H1 (cell line): ENCODE measurements at regions not wholly inside any gene's neighbourhood (a gene's known extent, or its start where the extent isn't known, plus 50 kb on each side); places are given as distances from the start of the nearest gene placed in this dataset.

Experiments
- CTCF ChIA-PET: fragments of 300-600 bp; sonication (Branson Sonifier 250); formaldehyde crosslinking; loops from one replicate; lab custom pipeline; 2021; ENCODE audit not compliant: partially characterized antibody; lab: Charles Lee
- POLR2A ChIA-PET: fragments of 300-600 bp; sonication (Branson Sonifier 250); formaldehyde crosslinking; loops from one replicate; lab custom pipeline; 2021; ENCODE audit warnings: inconsistent platforms; ENCODE audit not compliant: partially characterized antibody; lab: Charles Lee
- DNase-seq, 2 experiments: peaks; one replicate each; pipeline versions ENCODE4 v3.0.0 to v3.0.0-alpha.2; 2010 to 2022; ENCODE audit warnings: low spot score in 2 of 2, low read depth in 1 of 2, mixed read lengths in 1 of 2
- FAIRE-seq: peaks from 2 replicates; lab custom pipeline; 2011; peaks lifted over from hg19 to GRCh38; lab: Jason Lieb, UNC
- H2AFZ ChIP-seq: 2 replicates; pipeline ENCODE4 v1.8.1; 2012; ENCODE audit warnings: low read length, inconsistent platforms
- H2AK5ac ChIP-seq: 2 replicates; pipeline ENCODE4 v1.6.1; 2013; ENCODE audit warnings: low read depth, low read length
- H2BK120ac ChIP-seq: replicated peaks from 2 replicates; pipeline ENCODE3; 2013; ENCODE audit warnings: low read depth, low read length, inconsistent platforms
- H2BK12ac ChIP-seq: 2 replicates; pipeline ENCODE4 v1.6.1; 2013; ENCODE audit warnings: low read depth, low read length
- H2BK15ac ChIP-seq: 2 replicates; pipeline ENCODE4 v1.6.1; 2013; ENCODE audit warnings: low read length
- H2BK20ac ChIP-seq: 2 replicates; pipeline ENCODE4 v1.6.1; 2013; ENCODE audit warnings: low read length
- H2BK5ac ChIP-seq: 2 replicates; pipeline ENCODE4 v1.6.1; 2013; ENCODE audit warnings: low read depth, low read length
- H3K14ac ChIP-seq: 2 replicates; pipeline ENCODE4 v1.6.1; 2013; ENCODE audit warnings: inconsistent platforms; ENCODE audit not compliant: insufficient read length
- H3K18ac ChIP-seq: 2 replicates; pipeline ENCODE4 v1.6.1; 2013; ENCODE audit warnings: low read length; ENCODE audit errors: extremely low read depth
- H3K23ac ChIP-seq: 2 replicates; pipeline ENCODE4 v1.6.1; 2013; ENCODE audit warnings: inconsistent platforms; ENCODE audit not compliant: insufficient read length
- H3K23me2 ChIP-seq: 2 replicates; pipeline ENCODE4 v1.6.1; 2013; ENCODE audit warnings: low read depth, low read length
- H3K27ac ChIP-seq: 2 replicates; pipeline ENCODE4 v1.6.1; 2011; ENCODE audit warnings: low read depth, low read length, inconsistent platforms
- H3K27me3 ChIP-seq, 4 experiments: replicated peaks in 1 of 4; 1 replicate in 1 of 4; 2 replicates in 3 of 4; pipeline versions ENCODE4 v1.6.1 to v1.8.1; 2011 to 2013; ENCODE audit warnings: low read length in 3 of 4, mild to moderate bottlenecking in 3 of 4, inconsistent platforms in 2 of 4, mixed read lengths in 2 of 4, moderate library complexity in 1 of 4; ENCODE audit not compliant: control insufficient read depth in 3 of 4, insufficient read depth in 3 of 4; ENCODE audit errors: extremely low read depth in 1 of 4
- H3K36me3 ChIP-seq, 4 experiments: 2 replicates each; pipeline versions ENCODE4 v1.6.1 to v1.8.1; 2011 to 2013; ENCODE audit warnings: mild to moderate bottlenecking in 4 of 4, low read length in 3 of 4, moderate library complexity in 2 of 4, control low read depth in 1 of 4, inconsistent platforms in 1 of 4; ENCODE audit not compliant: insufficient read depth in 4 of 4, control insufficient read depth in 2 of 4
- H3K4ac ChIP-seq: replicated peaks from 2 replicates; pipeline ENCODE3; 2013; ENCODE audit warnings: low read length, low read depth, mixed read lengths, inconsistent platforms; ENCODE audit not compliant: insufficient read length
- H3K4me1 ChIP-seq, 4 experiments: replicated peaks in 1 of 4; 1 replicate in 1 of 4; 2 replicates in 3 of 4; pipeline versions ENCODE4 v1.6.1 to v1.8.1; 2011 to 2013; ENCODE audit warnings: low read length in 3 of 4, inconsistent platforms in 2 of 4, mixed read lengths in 1 of 4; ENCODE audit not compliant: insufficient read depth in 4 of 4, control insufficient read depth in 3 of 4
- H3K4me2 ChIP-seq, 2 experiments: 2 replicates each; pipeline versions ENCODE4 v1.6.1 to v1.8.1; 2011 to 2013; ENCODE audit warnings: low read depth in 2 of 2, low read length in 2 of 2, control low read depth in 1 of 2, inconsistent platforms in 1 of 2, mild to moderate bottlenecking in 1 of 2; ENCODE audit not compliant: insufficient read depth in 1 of 2
- H3K4me3 ChIP-seq, 4 experiments: fragments of 200-600, 300-600 bp in 1 of 4; sonication (generic), shearing (Covaris generic), sonication (Bioruptor Twin) in 1 of 4; 2 replicates each; pipeline versions ENCODE4 v1.5.1 to v1.8.1; 2011 to 2016; ENCODE audit warnings: low read length in 4 of 4, low read depth in 3 of 4, control low read depth in 2 of 4, inconsistent platforms in 2 of 4, mild to moderate bottlenecking in 2 of 4, mixed read lengths in 1 of 4, moderate library complexity in 1 of 4; ENCODE audit not compliant: insufficient read depth in 2 of 4; ENCODE audit errors: extremely low read depth in 1 of 4
- H3K56ac ChIP-seq: replicated peaks from 2 replicates; pipeline ENCODE3; 2013; ENCODE audit warnings: low read depth, mild to moderate bottlenecking, mixed read lengths, low read length, inconsistent platforms; ENCODE audit not compliant: insufficient read length
- H3K79me1 ChIP-seq: 2 replicates; pipeline ENCODE4 v1.6.1; 2013; ENCODE audit warnings: low read depth, low read length, control low read depth
- H3K79me2 ChIP-seq, 2 experiments: 2 replicates each; pipeline versions ENCODE4 v1.6.1 to v1.8.1; 2012 to 2013; ENCODE audit warnings: low read length in 2 of 2, mild to moderate bottlenecking in 2 of 2, inconsistent platforms in 1 of 2; ENCODE audit not compliant: insufficient read depth in 2 of 2, control insufficient read depth in 1 of 2
- H3K9ac ChIP-seq, 4 experiments: replicated peaks in 1 of 4; 1 replicate in 1 of 4; 2 replicates in 3 of 4; pipeline versions ENCODE4 v1.6.1 to v1.8.1; 2011 to 2013; ENCODE audit warnings: low read depth in 3 of 4, low read length in 3 of 4, control low read depth in 2 of 4, mild to moderate bottlenecking in 2 of 4, moderate library complexity in 2 of 4, inconsistent platforms in 1 of 4; ENCODE audit errors: extremely low read depth in 1 of 4
- H3K9me3 ChIP-seq, 2 experiments: 2 replicates each; pipeline versions ENCODE4 v1.6.1 to v1.8.1; 2012 to 2013; ENCODE audit warnings: mild to moderate bottlenecking in 2 of 2, moderate library complexity in 2 of 2, control low read depth in 1 of 2, inconsistent platforms in 1 of 2, low read depth in 1 of 2, low read length in 1 of 2, mixed read lengths in 1 of 2; ENCODE audit not compliant: insufficient read depth in 2 of 2
- H4K20me1 ChIP-seq, 2 experiments: replicated peaks in 1 of 2; 2 replicates each; pipeline versions ENCODE3 to v1.8.1; 2011 to 2013; ENCODE audit warnings: inconsistent platforms in 2 of 2, low read length in 2 of 2, mild to moderate bottlenecking in 1 of 2; ENCODE audit not compliant: insufficient read depth in 2 of 2, control insufficient read depth in 1 of 2
- H4K5ac ChIP-seq: 2 replicates; pipeline ENCODE4 v1.6.1; 2013; ENCODE audit warnings: low read length, low read depth, mixed read lengths, inconsistent platforms; ENCODE audit not compliant: insufficient read length
- H4K8ac ChIP-seq: 2 replicates; pipeline ENCODE4 v1.8.0; 2013; ENCODE audit warnings: mild to moderate bottlenecking, moderate library complexity, low read length, inconsistent platforms; ENCODE audit not compliant: insufficient read depth; ENCODE audit errors: extremely low read depth
- H4K91ac ChIP-seq: replicated peaks from 2 replicates; pipeline ENCODE3; 2013; ENCODE audit warnings: low read length, mixed read lengths, inconsistent platforms; ENCODE audit not compliant: insufficient read length
- CHD1 ChIP-seq: IDR thresholded peaks from 2 replicates; pipeline ENCODE4 v1.6.1; 2012; ENCODE audit warnings: low read depth, low read length, improper control_type of control experiment
- HDAC6 ChIP-seq: IDR thresholded peaks from one replicate; pipeline ENCODE4 v1.7.1; 2012; ENCODE audit warnings: low read depth, mild to moderate bottlenecking, inconsistent platforms, low read length, moderate library complexity
- KDM5A ChIP-seq: fragments of 200-600 bp; IDR thresholded peaks from 2 replicates; pipeline ENCODE4 v1.7.1; 2012; ENCODE audit warnings: mild to moderate bottlenecking, low read length, inconsistent platforms, mixed read lengths
- NRF1 ChIP-seq: IDR thresholded peaks from 2 replicates; pipeline ENCODE4 v1.6.1; 2011; ENCODE audit warnings: mild to moderate bottlenecking, low read depth, low read length, improper control_type of control experiment
- RNF2 ChIP-seq: fragments of 200-900, 300-1000 bp; sonication (generic); IDR thresholded peaks from 2 replicates; pipeline ENCODE4 v1.7.1; 2016; ENCODE audit warnings: borderline replicate concordance, low read depth, mild to moderate bottlenecking, antibody characterized with exemption, low read length; ENCODE audit not compliant: poor library complexity, severe bottlenecking; ENCODE audit errors: missing control alignments
- SAP30 ChIP-seq: fragments of 300-600 bp; sonication (generic); IDR thresholded peaks from 2 replicates; pipeline ENCODE4 v1.7.1; 2012; ENCODE audit warnings: low read length, moderate library complexity, mild to moderate bottlenecking, inconsistent platforms; ENCODE audit not compliant: insufficient read depth, insufficient replicate concordance
- TEAD4 ChIP-seq: IDR thresholded peaks from 2 replicates; pipeline ENCODE4 v1.6.1; 2012; ENCODE audit warnings: low read depth, low read length, inconsistent platforms, mixed read lengths
- WGBS, 2 experiments: shearing (Covaris generic) in 1 of 2; methylation state at CpG; one replicate each; pipeline versions ENCODE4 v1.1.6 to v1.1.7; 2013 to 2015; ENCODE audit warnings: low lambda C conversion rate in 2 of 2, mixed read lengths in 2 of 2, inconsistent platforms in 1 of 2, low coverage in 1 of 2, missing lambda C conversion rate in 1 of 2; ENCODE audit not compliant: insufficient replicate concordance in 2 of 2, insufficient coverage in 1 of 2, insufficient read length in 1 of 2; ENCODE audit errors: extremely low coverage in 1 of 2, missing lambda C conversion rate in 1 of 2; 5-methylcytosine and 5-hydroxymethylcytosine counted together
- TF ChIP-seq, protein P1 (sequence below): IDR thresholded peaks from 2 replicates; pipeline ENCODE4 v1.6.1; 2012; ENCODE audit warnings: inconsistent platforms
- TF ChIP-seq, protein P2 (sequence below): IDR thresholded peaks from 2 replicates; pipeline ENCODE4 v1.6.1; 2011; ENCODE audit warnings: low read length, improper control_type of control experiment

DNA sequence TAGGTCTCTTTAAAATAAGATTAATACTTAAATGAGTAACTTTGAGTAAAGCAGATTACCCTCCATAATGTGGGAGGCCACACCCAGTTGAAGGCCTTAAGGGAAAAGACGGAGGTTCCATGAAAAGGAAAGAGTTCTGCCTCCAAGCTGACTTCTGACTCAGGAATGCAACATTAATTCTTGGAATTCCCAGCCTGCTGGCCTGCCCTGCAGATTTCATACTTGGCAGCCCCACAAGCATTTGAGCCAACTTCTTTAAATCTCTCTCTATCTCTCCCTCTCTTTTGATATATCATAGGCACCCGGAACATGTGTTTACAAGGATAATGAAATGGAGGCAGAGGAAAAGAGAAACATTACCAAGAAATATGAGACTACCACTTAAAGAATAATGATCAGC lies 902.3 kb upstream of the MIR17HG start:
- H3K18ac ChIP-seq: no peak overlapping the region
- no peaks in the 10 kb centered on the region for H4K20me1 ChIP-seq
- no peak overlapping the region for H2BK20ac ChIP-seq
- no peak overlapping the region for H3K56ac ChIP-seq
- H3K79me2 ChIP-seq: no peaks in the 10 kb centered on the region
- no peak overlapping the region for H2BK5ac ChIP-seq
- no peak overlapping the region for H3K14ac ChIP-seq
- no peak overlapping the region for H4K8ac ChIP-seq
- no peaks in the 10 kb centered on the region for H3K23me2 ChIP-seq
- H3K36me3 ChIP-seq: no peaks in the 10 kb centered on the region
- H2BK15ac ChIP-seq: no peak overlapping the region
- no peak overlapping the region for H2BK120ac ChIP-seq
- no peaks in the 10 kb centered on the region for H3K79me1 ChIP-seq
- H3K9ac ChIP-seq: no peak overlapping the region
- no peaks in the 10 kb centered on the region for H3K27me3 ChIP-seq
- H2AK5ac ChIP-seq: no peak overlapping the region
- no peak for FAIRE-seq
- no peak overlapping the region for H3K4me2 ChIP-seq
- POLR2A ChIA-PET: no interaction called here
- H3K27ac ChIP-seq: no peak overlapping the region
- CTCF ChIA-PET: interaction anchor here (0.6 kb wide), 1 partner anchor 514 kb away, joined by 3 read pairs; no protein-coding TSS in a partner anchor
- no peak overlapping the region for H3K23ac ChIP-seq
- no peak overlapping the region for H3K4ac ChIP-seq
- H4K91ac ChIP-seq: no peak overlapping the region
- peak in 1 of 2 experiments; percentile 31 for DNase-seq
- H3K4me1 ChIP-seq: no peaks in the 10 kb centered on the region
- no peak overlapping the region for H2AFZ ChIP-seq
- H2BK12ac ChIP-seq: no peak overlapping the region
- no peak overlapping the region for H4K5ac ChIP-seq
- TF ChIP-seq, protein P1, sequence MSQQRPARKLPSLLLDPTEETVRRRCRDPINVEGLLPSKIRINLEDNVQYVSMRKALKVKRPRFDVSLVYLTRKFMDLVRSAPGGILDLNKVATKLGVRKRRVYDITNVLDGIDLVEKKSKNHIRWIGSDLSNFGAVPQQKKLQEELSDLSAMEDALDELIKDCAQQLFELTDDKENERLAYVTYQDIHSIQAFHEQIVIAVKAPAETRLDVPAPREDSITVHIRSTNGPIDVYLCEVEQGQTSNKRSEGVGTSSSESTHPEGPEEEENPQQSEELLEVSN: no peak
- TF ChIP-seq KDM5A (no peak), SAP30 (no peak), HDAC6 (no peak), TEAD4 (peak; percentile 90), CHD1 (no peak), NRF1 (no peak), RNF2 (no peak)
- TF ChIP-seq, protein P2, sequence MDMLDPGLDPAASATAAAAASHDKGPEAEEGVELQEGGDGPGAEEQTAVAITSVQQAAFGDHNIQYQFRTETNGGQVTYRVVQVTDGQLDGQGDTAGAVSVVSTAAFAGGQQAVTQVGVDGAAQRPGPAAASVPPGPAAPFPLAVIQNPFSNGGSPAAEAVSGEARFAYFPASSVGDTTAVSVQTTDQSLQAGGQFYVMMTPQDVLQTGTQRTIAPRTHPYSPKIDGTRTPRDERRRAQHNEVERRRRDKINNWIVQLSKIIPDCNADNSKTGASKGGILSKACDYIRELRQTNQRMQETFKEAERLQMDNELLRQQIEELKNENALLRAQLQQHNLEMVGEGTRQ: no peak
- WGBS, 2 experiments: 63% methylated on average over 2 of the region's 2 CpGs; no CpG with 5 or more reads in 1 of the 2 experiments
- H3K4me3 ChIP-seq: no peak overlapping the region
- H3K9me3 ChIP-seq: no peaks in the 10 kb centered on the region
